Calu3 (cell line): ENCODE measurements at regions not wholly inside any gene's neighbourhood (a gene's known extent, or its start where the extent isn't known, plus 50 kb on each side); places are given as distances from the start of the nearest gene placed in this dataset.

ENCODE experiments used
- BruUV-seq: library from RNA; stranded (reverse); fragments of 400-500 nt; replicated peaks from 2 replicates; lab custom pipeline; 2021; lab: Mats Ljungman, UMichigan
- CTCF ChIA-PET: fragments of 300-600 bp; sonication (Branson Sonifier 250); formaldehyde crosslinking; loops from one replicate; lab custom pipeline; 2022; ENCODE audit warnings: antibody characterized with exemption; lab: Charles Lee
- DNase-seq: peaks from one replicate; pipeline ENCODE4 v3.0.0; 2022
- H3K27ac Mint-ChIP-seq: one replicate; pipeline ENCODE4 v1.8.0; 2022; ENCODE audit warnings: mixed read lengths; ENCODE audit not compliant: unreplicated experiment
- H3K27me3 Mint-ChIP-seq: one replicate; pipeline ENCODE4 v1.8.0; 2022; ENCODE audit warnings: mixed read lengths; ENCODE audit not compliant: unreplicated experiment
- H3K36me3 Mint-ChIP-seq: one replicate; pipeline ENCODE4 v1.8.0; 2022; ENCODE audit warnings: mild to moderate bottlenecking, moderate library complexity, mixed read lengths; ENCODE audit not compliant: insufficient read depth, unreplicated experiment
- H3K4me1 Mint-ChIP-seq: one replicate; pipeline ENCODE4 v1.8.0; 2022; ENCODE audit warnings: mild to moderate bottlenecking, low read depth, mixed read lengths; ENCODE audit not compliant: unreplicated experiment
- H3K4me3 Mint-ChIP-seq: one replicate; pipeline ENCODE4 v1.8.0; 2022; ENCODE audit warnings: mild to moderate bottlenecking, low read depth, moderate library complexity, mixed read lengths; ENCODE audit not compliant: unreplicated experiment
- H3K9me3 Mint-ChIP-seq: one replicate; pipeline ENCODE4 v1.8.0; 2022; ENCODE audit warnings: low read depth, mixed read lengths; ENCODE audit not compliant: unreplicated experiment
- CTCF ChIP-seq: fragments of 200-600 bp; IDR thresholded peaks from one replicate; pipeline ENCODE4 v1.8.0; 2022; ENCODE audit warnings: antibody characterized with exemption; ENCODE audit not compliant: unreplicated experiment
- intact Hi-C: fragments of 100-400 bp; cut with micrococcal nuclease; formaldehyde crosslinking; loops from one replicate; pipeline ENCODE4 v1.10.0; 2022; ENCODE audit not compliant: unreplicated experiment

DNA sequence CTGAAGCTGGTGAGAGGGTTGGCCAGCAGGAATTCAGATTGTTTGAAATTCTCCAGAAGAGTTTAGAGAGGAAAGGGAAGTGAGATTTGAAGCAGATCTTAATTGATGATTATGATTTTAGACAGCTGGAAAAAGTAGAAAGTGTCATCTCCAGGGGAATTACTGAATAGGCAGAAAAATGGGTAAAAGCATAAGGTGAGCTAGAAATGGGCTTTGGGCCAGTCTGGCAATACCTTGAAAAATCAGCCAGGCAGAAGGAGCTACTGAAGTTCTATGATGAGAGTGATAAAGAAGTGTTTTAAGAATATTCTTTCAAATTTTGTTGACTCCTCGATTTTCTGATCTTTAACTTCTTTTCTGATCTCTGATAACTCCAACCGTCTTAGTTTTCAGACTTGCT lies 172.9 kb upstream of the CCDC150 start:
- Mint-ChIP-seq H3K4me1 (no peaks in the 10 kb centered on the region), H3K36me3 (no peaks in the 10 kb centered on the region), H3K4me3 (no peak overlapping the region), H3K27me3 (no peaks in the 10 kb centered on the region), H3K27ac (no peak overlapping the region), H3K9me3 (peaks cover 8% of the 10 kb centered on the region)
- no peak for DNase-seq
- TF ChIP-seq CTCF: no peak
- intact Hi-C loops: loop anchor here (5.0 kb wide), 1 partner anchor 46 kb away; no protein-coding TSS in a partner anchor
- BruUV-seq: no TSS peak
- CTCF ChIA-PET: no interaction called here

- no peak for DNase-seq
- H3K27me3 Mint-ChIP-seq: no peaks in the 10 kb centered on the region
- no peak for TF ChIP-seq CTCF
- H3K4me3 Mint-ChIP-seq: no peak overlapping the region
- intact Hi-C loops: loop anchor here (5.0 kb wide), 1 partner anchor 44 kb away; no protein-coding TSS in a partner anchor
- no peak overlapping the region for H3K27ac Mint-ChIP-seq
- CTCF ChIA-PET: no interaction called here
- H3K4me1 Mint-ChIP-seq: no peaks in the 10 kb centered on the region
- H3K9me3 Mint-ChIP-seq: peaks cover 5% of the 10 kb centered on the region
- no TSS peak for BruUV-seq
- no peaks in the 10 kb centered on the region for H3K36me3 Mint-ChIP-seq
Measured at GRCh38 chr2:196468394-196468793, 171.1 kb upstream of the CCDC150 start.

DNA sequence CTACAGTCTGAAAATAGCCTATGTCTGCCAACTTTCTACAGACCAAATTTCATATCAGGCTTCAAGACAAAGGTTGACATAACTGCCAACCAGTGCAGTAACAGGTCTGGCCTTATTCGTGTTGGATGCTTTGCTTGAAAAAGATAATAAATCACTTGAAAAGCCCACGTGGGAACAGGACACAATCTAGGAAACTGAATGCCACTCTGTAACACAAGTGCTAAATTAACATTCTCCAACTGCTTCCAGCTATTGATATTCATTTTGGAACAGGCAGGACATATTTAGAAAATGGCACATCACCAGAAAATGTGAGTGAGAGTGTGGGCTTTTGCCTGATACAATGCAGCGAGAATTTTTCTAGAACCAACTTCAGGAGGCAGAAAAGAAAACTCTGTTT lies 165.9 kb upstream of the CCDC150 start:
- H3K9me3 Mint-ChIP-seq: no peaks in the 10 kb centered on the region
- no peaks in the 10 kb centered on the region for H3K4me1 Mint-ChIP-seq
- no TSS peak for BruUV-seq
- H3K4me3 Mint-ChIP-seq: no peak overlapping the region
- DNase-seq: no peak
- no peak overlapping the region for H3K27ac Mint-ChIP-seq
- no peak for TF ChIP-seq CTCF
- CTCF ChIA-PET: no interaction called here
- intact Hi-C loops: no loop called here
- H3K27me3 Mint-ChIP-seq: no peaks in the 10 kb centered on the region
- no peaks in the 10 kb centered on the region for H3K36me3 Mint-ChIP-seq

DNA sequence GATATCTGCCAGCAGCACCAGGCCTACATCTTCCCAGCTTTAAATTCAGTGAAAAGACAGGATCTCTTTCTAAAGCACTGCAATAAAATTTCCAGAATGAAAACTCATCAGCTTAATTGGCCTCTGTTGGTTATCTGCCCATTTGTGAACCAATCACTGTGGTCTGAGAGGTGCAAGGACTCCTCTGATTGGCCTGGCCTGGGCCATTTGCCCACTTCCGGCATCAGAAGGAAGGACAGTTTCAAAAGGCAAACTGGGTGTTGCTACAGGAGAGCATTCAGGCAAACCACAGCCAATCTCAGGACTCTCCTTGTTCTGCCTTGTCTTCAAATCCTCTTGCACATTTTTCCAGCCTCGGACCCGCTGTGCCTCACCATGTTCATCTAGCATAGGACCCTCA lies 163.9 kb upstream of the CCDC150 start:
- Mint-ChIP-seq H3K4me3 (no peak overlapping the region), H3K36me3 (no peaks in the 10 kb centered on the region), H3K27ac (no peak overlapping the region), H3K9me3 (no peaks in the 10 kb centered on the region), H3K27me3 (no peaks in the 10 kb centered on the region), H3K4me1 (no peaks in the 10 kb centered on the region)
- CTCF ChIA-PET: no interaction called here
- TF ChIP-seq CTCF: no peak
- intact Hi-C loops: no loop called here
- BruUV-seq: no TSS peak
- DNase-seq: no peak
